ENCODE measurements at regions not wholly inside any gene's neighbourhood (a gene's known extent, or its start where the extent isn't known, plus 50 kb on each side); places are given as distances from the start of the nearest gene placed in this dataset.

- H3K27me3 ChIP-seq (ENCODE audit: control insufficient read depth, insufficient read depth, low read length) = no peaks in the 10 kb centered on the region
- no peak for DNase-seq (ENCODE audit: low read depth)
Measured at GRCh38 chr1:113255720-113256347, 134.5 kb upstream of the MAGI3 start.

DNA sequence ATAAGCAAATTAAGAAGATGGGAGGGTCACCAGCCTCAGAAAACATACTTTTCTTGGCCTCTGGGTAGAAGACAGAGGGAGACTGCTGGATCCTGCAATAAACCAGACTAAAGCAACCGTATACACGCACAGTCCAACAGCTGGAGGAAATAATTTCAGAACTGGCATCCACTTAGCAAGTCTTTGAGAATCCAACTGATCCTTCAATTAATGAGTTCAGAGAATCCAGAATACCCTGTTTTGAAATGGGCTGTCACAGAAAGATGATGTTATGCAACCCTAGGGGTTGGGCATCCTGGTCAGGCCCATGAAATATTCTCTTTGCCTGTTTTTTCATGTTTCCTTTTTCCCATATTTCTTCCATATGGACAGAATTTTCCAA lies 134.0 kb upstream of the MAGI3 start:
- H3K27me3 ChIP-seq (ENCODE audit: control insufficient read depth, insufficient read depth, low read length) = no peaks in the 10 kb centered on the region
- H3K36me3 ChIP-seq (ENCODE audit: control insufficient read depth, insufficient read depth, low read length) = no peaks in the 10 kb centered on the region
- TF ChIP-seq, protein P1, sequence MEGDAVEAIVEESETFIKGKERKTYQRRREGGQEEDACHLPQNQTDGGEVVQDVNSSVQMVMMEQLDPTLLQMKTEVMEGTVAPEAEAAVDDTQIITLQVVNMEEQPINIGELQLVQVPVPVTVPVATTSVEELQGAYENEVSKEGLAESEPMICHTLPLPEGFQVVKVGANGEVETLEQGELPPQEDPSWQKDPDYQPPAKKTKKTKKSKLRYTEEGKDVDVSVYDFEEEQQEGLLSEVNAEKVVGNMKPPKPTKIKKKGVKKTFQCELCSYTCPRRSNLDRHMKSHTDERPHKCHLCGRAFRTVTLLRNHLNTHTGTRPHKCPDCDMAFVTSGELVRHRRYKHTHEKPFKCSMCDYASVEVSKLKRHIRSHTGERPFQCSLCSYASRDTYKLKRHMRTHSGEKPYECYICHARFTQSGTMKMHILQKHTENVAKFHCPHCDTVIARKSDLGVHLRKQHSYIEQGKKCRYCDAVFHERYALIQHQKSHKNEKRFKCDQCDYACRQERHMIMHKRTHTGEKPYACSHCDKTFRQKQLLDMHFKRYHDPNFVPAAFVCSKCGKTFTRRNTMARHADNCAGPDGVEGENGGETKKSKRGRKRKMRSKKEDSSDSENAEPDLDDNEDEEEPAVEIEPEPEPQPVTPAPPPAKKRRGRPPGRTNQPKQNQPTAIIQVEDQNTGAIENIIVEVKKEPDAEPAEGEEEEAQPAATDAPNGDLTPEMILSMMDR (IDR thresholded peaks at IDR 0.05; ENCODE audit: insufficient read depth, low read length, poor library complexity, severe bottlenecking) = no peak
- no peak for DNase-seq (ENCODE audit: low read depth)
- H3K4me3 ChIP-seq (ENCODE audit: low read depth, low read length) = no peak overlapping the region

More at GRCh38 chr1:113255720-113256347, 134.5 kb upstream of the MAGI3 start:
- no peaks in the 10 kb centered on the region for H3K36me3 ChIP-seq (ENCODE audit: control insufficient read depth, insufficient read depth, low read length)
- H3K4me3 ChIP-seq (ENCODE audit: low read depth, low read length) = no peak overlapping the region
- TF ChIP-seq, protein P1 (IDR thresholded peaks at IDR 0.05; ENCODE audit: insufficient read depth, low read length, poor library complexity, severe bottlenecking) = no peak

GRCh38 chr1:113259988-113260387 lies 130.3 kb upstream of the MAGI3 start:
- DNase-seq (ENCODE audit: low read depth) = no peak
- TF ChIP-seq, protein P1 (IDR thresholded peaks at IDR 0.05; ENCODE audit: insufficient read depth, low read length, poor library complexity, severe bottlenecking) = no peak

DNA sequence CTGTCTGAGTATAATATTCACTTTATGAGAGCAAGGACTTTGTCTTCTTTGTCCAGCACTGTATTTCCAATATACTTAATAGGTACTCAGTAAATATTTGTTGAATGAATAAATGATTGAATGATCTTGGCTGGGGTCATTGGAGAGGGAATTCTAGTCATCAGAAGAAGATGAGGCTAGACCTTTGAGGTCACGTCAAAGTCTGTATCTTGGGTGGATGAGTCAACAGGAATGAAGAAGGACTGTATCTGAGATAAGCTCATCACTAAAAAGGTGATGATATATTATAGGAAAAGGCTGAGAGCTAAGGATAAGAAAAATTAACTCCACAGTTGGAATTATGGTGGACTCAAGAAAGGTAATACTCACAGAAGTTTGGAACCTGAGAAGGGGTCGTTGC lies 125.1 kb upstream of the MAGI3 start:
- Histone ChIP-seq H3K36me3 (ENCODE audit: control insufficient read depth, insufficient read depth, low read length) (no peaks in the 10 kb centered on the region), H3K27me3 (ENCODE audit: control insufficient read depth, insufficient read depth, low read length) (no peaks in the 10 kb centered on the region), H3K4me3 (ENCODE audit: low read depth, low read length) (no peak overlapping the region)
- TF ChIP-seq, protein P1 (IDR thresholded peaks at IDR 0.05; ENCODE audit: insufficient read depth, low read length, poor library complexity, severe bottlenecking) = no peak
- DNase-seq (ENCODE audit: low read depth) = no peak

More at GRCh38 chr1:113259988-113260387, 130.3 kb upstream of the MAGI3 start:
- no peaks in the 10 kb centered on the region for H3K36me3 ChIP-seq (ENCODE audit: control insufficient read depth, insufficient read depth, low read length)
- H3K4me3 ChIP-seq (ENCODE audit: low read depth, low read length) = no peak overlapping the region
- H3K27me3 ChIP-seq (ENCODE audit: control insufficient read depth, insufficient read depth, low read length) = no peaks in the 10 kb centered on the region

- TF ChIP-seq, protein P1 (IDR thresholded peaks at IDR 0.05; ENCODE audit: insufficient read depth, low read length, poor library complexity, severe bottlenecking) = no peak
- H3K27me3 ChIP-seq (ENCODE audit: control insufficient read depth, insufficient read depth, low read length) = no peaks in the 10 kb centered on the region
- no peak overlapping the region for H3K4me3 ChIP-seq (ENCODE audit: low read depth, low read length)
- DNase-seq (ENCODE audit: low read depth) = no peak
- no peaks in the 10 kb centered on the region for H3K36me3 ChIP-seq (ENCODE audit: control insufficient read depth, insufficient read depth, low read length)
Measured at GRCh38 chr1:113266788-113267187, 123.5 kb upstream of the MAGI3 start.
